Retinal pigment epithelial cell (primary cell): ENCODE measurements at regions not wholly inside any gene's neighbourhood (a gene's known extent, or its start where the extent isn't known, plus 50 kb on each side); places are given as distances from the start of the nearest gene placed in this dataset.

Experiments used
- DNase-seq: peaks from one replicate; pipeline ENCODE4 v3.0.0-alpha.2; 2010; ENCODE audit warnings: low read depth
- H3K4me3 ChIP-seq: 2 replicates; pipeline ENCODE4 v1.5.1; 2011; ENCODE audit warnings: mild to moderate bottlenecking, low read length, control low read depth, moderate library complexity
- TF ChIP-seq, protein P1 (sequence below): conservative IDR thresholded peaks from 2 replicates; pipeline ENCODE4 v1.5.1; 2011; ENCODE audit warnings: low read depth, low read length, control low read depth, inconsistent platforms

DNA sequence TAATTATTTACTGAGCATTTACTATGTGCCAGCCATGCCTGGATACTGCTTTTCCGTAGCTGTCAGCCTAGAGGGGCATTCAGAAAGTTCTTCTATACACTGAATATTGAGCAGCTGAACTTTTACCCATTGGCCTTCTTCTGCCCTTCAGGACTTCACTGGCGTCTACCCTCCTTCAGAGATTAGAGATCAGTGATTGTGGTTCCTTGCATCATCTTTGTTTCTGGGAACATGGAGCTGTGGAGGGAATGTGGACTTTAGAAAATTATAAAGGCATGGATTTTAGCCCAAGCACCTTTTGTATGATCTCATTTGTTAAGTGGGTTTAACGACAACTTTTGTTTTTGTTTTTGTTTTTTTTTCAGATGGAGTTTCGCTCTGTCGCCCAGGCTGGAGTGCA is 58.7 kb upstream of the POU3F1 start:
- H3K4me3 ChIP-seq, result no peak overlapping the region
- TF ChIP-seq, protein P1, sequence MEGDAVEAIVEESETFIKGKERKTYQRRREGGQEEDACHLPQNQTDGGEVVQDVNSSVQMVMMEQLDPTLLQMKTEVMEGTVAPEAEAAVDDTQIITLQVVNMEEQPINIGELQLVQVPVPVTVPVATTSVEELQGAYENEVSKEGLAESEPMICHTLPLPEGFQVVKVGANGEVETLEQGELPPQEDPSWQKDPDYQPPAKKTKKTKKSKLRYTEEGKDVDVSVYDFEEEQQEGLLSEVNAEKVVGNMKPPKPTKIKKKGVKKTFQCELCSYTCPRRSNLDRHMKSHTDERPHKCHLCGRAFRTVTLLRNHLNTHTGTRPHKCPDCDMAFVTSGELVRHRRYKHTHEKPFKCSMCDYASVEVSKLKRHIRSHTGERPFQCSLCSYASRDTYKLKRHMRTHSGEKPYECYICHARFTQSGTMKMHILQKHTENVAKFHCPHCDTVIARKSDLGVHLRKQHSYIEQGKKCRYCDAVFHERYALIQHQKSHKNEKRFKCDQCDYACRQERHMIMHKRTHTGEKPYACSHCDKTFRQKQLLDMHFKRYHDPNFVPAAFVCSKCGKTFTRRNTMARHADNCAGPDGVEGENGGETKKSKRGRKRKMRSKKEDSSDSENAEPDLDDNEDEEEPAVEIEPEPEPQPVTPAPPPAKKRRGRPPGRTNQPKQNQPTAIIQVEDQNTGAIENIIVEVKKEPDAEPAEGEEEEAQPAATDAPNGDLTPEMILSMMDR, result no peak
- DNase-seq, result no peak

DNA sequence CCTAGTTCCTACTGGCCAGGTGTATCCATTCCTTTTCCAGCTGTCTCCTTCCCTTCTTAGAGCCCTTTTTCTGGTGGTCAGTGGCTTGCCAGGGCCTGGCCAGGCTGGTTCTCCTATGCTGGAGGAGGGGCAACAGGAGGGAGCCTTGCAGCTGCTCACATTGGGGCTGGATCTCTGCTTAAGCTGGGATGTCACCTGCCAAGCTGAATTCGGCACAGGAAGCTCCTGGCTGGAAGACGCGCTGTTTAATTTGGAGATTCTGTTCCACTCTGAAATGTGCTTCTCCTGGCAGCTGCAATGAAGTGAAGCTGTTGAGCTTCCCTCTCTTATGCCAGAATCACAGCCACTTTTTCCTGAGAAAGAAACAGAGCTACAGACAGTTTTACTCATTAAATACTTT is 56.0 kb upstream of the POU3F1 start:
- no peak for DNase-seq
- TF ChIP-seq, protein P1, result no peak
- no peak overlapping the region for H3K4me3 ChIP-seq

- no peak for DNase-seq
- TF ChIP-seq, protein P1, result no peak
- H3K4me3 ChIP-seq, result no peak overlapping the region
These were observed 54.6 kb upstream of the POU3F1 start for GRCh38 chr1:38101037-38101785.

DNA sequence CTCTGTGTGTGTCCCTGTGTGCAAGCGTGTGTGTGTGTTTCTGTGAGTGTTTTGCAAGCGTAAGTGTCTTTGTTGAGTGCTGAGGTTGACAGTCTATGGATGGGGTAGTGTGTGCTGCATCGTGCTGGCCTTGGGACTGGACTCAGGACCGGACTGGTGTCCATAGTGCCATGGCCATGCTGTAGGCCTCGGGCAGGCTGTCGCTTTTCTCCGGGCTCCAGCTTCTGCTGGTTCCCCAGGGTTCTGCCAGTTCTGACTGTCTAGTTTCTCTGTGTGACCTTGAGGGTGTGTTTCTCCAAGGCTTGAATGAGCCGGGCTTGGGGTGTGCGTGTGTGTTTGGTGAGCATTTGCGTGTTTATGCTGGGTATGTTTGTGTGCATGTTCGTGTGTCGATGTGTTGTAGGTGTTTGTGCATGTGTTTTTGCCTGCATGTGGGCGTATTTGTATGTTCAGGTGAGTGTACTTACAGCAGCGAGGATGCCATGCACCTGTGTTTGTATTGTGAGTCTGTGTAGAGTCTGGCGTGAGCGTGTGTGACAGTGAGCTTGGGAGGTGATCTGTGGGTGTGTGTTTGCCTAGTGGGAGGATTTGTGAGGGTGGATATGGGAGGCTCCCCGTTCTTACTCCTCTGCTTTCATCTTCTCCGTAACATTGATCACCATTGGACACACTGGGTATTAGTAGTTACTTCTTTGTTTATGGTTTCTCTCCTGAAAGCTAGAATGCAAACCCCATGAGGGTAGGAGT is 51.7 kb upstream of the POU3F1 start:
- DNase-seq, result no peak
- H3K4me3 ChIP-seq, result no peak overlapping the region
- TF ChIP-seq, protein P1, result no peak

- TF ChIP-seq, protein P1, result no peak
- DNase-seq, result no peak
- H3K4me3 ChIP-seq, result no peak overlapping the region
These were observed 50.8 kb upstream of the POU3F1 start for GRCh38 chr1:38097284-38097898.
